ENCODE measurements at regions not wholly inside any gene's neighbourhood (a gene's known extent, or its start where the extent isn't known, plus 50 kb on each side); places are given as distances from the start of the nearest gene placed in this dataset.
"Not testable (repeated sequence)": the region's sequence is repeated elsewhere in the genome, so short reads cannot be mapped to it uniquely, and the experiment has no call there.

GRCh38 chr7:81333536-81333935, 414.7 kb upstream of the SEMA3C start:
- no peak for FAIRE-seq

- FAIRE-seq = no peak
Observed at GRCh38 chr7:81333004-81333403, 414.2 kb upstream of the SEMA3C start.

DNA sequence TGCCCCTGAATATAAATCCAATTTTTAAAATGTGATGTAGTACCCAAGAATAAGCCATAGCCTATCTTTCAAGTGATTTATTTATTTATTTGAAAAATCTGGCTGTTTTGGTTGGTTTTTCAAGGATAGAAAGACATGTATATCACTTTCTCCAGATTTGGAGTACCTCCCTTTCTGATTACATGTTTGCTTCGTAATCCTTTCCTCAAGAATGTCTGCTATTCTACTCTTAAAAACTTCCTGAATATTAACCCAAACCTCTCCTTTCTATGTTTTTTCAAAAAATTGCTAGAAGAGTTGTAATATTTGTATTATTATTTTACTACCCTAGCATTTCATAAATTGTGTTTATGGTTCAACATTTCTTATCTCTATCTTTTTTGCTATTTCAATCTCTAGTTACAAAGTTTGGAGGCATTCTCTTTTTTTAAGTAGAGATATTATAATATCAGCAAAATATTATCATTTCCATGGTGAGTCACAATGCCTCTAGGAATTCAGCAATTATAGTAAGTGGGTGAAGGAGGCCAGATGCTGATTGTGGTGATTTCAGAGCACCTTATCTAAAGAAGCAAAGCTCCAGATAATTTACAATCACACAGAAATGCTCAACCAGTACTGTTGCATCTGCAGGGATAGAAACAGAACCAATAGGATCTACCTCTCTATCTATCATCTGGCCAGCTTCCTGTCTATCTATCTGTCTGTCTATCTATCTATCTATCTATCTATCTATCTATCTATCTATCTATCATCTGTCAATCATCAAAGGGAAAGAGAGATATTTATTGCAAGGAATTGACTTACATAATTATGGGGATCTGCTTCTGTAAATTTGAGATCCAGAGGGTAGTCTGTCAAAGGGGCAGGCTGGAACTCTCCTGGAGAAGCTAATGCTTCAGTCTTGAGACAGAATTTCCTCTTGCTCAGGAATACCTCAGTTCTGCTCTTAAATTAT, 412.5 kb upstream of the SEMA3C start:
- no peak for FAIRE-seq

- no peak for FAIRE-seq
Observed at GRCh38 chr7:81330108-81330507, 411.3 kb upstream of the SEMA3C start.

DNA sequence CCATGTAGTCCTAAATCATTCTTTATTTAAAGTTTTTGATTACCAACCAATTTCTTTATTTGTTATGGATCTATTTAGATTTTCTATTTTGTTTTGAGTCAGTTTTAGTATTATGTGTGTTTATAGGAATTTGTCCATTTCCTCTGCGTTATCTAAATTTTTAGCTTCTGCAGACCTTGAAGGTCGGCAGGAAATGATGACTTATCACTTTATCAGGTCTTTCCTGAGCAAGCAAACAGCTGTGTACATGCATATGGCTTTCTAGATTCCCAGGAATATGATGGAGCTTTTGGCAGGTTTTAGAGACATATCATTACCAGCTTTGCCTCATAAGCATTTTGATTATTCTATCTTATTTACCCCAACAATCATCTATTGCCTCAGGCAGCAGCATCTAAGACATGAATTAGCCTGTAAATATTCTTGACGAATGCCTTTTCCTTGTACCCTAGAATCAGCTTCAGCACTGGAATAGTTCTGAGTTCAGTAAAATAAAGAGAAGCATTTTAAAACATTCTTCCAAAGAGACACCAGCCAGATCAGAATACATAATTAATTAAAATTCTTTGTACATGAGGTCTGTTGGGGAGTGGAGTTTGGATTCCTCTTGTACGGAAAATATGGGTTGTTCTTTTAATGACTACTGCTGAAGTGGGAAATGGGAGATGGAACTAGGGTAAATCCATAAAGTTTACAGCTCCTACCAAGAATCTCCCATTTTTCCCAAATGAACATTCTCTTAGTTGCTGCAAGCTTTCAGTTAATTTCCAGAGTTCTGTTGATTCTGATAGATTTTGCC, 408.8 kb upstream of the SEMA3C start:
- FAIRE-seq = no peak

- FAIRE-seq = no peak
Observed at GRCh38 chr7:81321949-81322348, 403.1 kb upstream of the SEMA3C start.

DNA sequence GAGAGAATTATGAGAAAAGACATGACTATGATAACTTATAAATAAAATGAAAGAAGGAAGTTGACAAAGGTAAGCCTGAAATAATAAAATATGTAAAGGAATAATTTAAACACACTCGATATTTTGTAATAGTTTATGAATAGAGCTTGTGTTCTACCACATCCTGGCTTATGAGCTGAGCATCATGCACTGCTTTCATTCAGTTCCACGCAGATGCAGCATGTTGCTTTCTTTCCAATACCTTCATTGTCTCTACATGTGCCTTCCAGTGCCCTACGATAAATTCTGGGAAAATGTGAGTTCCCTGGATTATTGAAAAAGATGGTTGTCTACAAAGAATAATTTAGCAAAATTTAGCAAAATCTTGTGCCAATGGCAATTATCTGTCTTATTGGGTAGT, 398.9 kb upstream of the SEMA3C start:
- no peak for FAIRE-seq

DNA sequence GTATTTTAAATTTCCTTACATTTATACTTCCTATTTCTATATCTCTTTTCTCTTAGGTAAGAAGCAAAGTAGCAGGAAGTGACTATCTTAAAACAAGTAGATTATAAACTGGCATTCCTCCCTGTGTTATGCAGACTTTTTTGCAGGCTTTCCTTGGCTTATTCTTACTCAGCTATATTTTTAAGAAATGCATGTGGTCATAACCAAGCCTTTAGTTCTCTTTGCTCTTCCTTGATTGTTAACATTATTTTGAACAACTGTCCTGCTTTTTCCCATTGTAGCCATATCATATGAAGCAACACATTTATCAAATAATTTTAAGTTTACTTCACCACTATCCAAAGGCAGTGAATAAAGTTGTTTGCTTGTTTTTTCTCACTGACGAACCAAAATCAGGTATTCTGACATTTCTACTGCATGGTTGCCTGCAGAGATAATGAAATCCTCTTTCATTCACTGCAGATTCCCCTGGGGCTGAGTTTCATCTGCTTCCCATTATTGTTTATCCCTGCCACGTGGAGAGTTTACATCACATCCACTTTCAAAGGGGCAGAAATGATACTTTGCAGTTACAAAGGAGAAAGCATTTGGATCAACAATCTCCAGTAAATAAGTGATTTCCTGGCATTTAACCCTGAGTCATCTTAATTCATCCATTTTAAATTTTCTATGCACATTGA, 389.9 kb upstream of the SEMA3C start:
- FAIRE-seq = no peak

GRCh38 chr7:81301815-81302214, 383.0 kb upstream of the SEMA3C start:
- FAIRE-seq = no peak

DNA sequence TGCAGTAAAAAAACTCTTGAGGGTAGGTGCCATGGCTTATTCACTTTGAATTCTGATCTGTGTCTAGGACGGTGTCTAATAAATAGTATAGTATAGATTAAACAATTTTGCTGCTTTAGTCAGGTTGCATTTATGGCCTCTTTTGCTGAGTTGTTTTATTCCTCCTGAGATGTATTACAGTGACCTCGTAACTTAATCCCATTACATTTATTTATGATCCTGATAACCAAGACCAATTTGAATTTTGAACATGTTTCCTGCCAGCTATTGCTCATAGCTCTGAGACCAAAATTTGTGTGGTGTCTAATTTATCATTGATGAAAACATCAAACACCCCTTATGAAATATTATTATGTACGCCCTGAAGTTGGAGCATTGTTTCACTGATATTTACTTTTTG, 381.9 kb upstream of the SEMA3C start:
- FAIRE-seq = no peak

DNA sequence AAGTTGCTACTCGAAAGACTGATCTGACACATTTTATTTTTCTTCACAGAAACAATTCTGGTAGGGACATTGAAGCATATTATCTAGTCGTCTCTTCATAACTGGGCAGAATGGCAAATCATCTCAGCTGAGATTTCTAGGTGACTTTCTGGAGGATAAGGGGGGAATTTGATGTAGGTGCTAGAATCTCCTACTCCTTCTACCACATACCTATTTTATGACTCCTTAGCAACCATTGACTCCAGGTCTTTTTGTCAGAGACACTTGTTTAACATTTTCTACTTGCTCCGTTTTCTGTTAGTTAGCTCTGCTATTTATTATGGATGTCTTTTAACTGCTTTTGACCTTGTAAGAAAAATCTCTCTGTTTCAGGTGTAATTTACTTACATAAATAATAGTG, 380.9 kb upstream of the SEMA3C start:
- no peak for FAIRE-seq

DNA sequence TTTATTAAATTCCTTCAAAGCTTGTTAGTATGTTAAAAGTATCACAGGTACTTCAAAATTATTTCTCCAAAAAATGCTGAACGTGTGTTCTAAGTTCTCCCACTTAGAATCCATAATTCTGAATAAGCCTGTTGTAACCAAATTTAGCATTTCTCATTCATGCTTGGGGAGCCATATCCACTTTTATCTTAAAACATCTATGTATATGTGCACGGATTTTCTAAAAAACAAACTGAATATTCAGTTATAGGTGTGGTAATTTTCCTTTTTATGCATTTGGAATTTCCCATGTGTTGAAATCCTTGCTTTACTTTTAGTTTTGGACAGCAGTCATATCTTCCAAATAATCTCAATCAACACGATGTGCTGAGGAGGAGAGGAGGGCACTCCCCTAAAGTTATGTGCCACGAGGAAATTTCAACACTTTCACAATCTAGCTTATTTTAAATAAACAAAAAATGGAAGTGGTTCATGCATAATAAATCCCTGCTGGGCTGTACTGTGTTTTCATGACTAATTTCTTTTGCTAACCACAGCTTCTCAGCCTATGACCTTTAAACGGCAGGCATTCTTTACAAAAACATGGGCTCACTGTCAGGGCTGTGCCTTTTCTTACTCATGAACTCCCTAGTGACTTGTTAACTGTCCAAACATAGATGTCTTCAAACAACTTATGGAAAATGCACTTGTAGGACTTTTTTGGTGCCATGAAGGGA, 380.3 kb upstream of the SEMA3C start:
- no peak for FAIRE-seq

- FAIRE-seq = no peak
Observed at GRCh38 chr7:81297317-81297716, 378.5 kb upstream of the SEMA3C start.

DNA sequence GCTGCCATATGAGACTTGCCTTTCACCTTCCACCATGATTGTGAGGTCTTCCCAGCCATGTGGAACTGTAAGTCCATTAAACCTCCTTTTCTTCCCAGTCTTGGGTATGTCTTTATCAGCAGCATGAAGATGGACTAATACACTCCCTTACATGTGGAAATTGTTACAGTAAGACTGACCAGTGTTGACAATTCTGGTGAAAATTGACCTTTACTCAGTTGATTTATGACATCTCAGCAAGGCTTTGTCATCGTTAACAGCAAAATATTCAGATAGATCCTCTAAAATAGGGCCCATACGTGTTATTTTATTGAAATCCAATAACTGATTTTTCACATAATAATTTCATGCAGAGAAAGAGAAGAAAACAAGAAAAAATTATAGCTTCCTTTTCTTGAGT, 377.9 kb upstream of the SEMA3C start:
- no peak for FAIRE-seq

DNA sequence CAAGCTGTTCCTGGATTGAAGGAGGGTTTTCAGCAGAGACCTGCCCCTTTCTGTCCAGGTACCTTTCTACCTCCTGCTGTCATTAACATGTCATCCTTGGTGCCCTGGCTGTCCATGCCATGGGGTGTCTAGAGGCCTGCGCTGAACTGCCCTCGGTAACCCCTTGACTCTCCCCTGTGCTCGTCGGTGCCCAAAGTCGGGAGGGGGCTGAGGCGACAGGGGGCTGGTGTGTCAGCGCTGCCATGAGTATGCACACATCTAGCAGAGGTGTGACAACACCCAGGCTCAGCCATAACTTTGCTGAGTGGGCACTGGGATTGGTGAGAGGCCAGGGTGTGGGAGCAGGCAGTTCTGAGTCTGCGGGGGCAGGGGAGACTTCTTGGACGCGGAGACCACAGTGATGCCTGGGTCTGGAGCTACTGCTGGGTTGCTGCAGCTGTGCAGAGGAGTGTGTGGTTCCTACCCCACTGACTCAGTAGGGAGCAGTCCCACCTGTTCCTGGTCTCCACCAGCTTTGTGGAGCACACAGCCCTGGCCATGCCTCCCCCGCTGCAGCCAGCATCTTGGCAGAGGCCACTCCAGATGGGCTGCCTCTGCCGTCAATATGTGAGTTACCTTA, 376.2 kb upstream of the SEMA3C start:
- no peak for FAIRE-seq

- no peak for FAIRE-seq
Observed at GRCh38 chr7:81293806-81294205, 375.0 kb upstream of the SEMA3C start.

GRCh38 chr7:81286754-81287153, 367.9 kb upstream of the SEMA3C start:
- not testable (repeated sequence) for FAIRE-seq

GRCh38 chr7:81285142-81285871, 366.5 kb upstream of the SEMA3C start:
- FAIRE-seq = no peak

- FAIRE-seq = no peak
Observed at GRCh38 chr7:81284576-81284975, 365.7 kb upstream of the SEMA3C start.

DNA sequence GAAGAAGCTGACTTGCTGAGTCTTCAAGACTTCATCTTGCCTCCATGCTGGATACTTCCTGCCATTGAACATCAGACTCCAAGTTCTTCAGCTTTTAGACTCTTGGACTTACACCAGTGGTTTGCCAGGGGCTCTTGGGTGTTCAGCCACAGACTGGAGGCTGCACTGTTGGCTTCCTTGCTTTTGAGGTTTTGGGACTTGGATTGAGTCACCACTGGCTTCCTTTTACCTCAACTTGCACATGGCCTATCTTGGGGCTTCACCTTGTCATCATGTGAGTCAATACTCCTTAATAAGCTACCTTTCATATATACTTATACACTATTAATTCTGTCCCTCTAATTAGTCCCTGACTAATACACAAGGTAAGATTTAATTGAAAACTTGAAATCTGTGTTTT, 361.7 kb upstream of the SEMA3C start:
- no peak for FAIRE-seq

DNA sequence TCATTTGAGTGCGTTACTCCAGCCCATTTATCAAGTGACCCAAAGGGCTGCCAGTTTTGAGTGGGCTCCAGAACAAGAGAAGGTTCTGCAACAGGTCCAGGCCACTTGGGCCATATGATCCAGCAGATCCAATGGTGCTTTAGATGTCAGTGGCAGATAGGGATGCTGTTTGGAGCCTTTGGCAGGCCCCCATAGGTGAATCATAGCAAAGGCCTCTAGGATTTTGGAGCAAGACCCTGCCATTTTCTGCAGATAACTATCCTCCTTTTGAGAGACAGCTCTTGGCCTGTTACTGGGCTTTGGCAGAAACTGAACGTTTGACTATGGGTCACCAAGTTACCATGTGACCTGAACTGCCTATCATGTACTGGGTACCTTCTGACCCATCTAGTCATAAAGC, 358.8 kb upstream of the SEMA3C start:
- FAIRE-seq = no peak
